Lower leg skin (tissue), 3 donors: ENCODE measurements at regions not wholly inside any gene's neighbourhood (a gene's known extent, or its start where the extent isn't known, plus 50 kb on each side); places are given as distances from the start of the nearest gene placed in this dataset.

Experiments used
- POLR2A ChIP-seq, 2 donors: fragments of 450-650 bp; IDR thresholded peaks; one replicate each; pipeline ENCODE4 v1.6.1; 2016 to 2017; ENCODE audit warnings: antibody characterized with exemption in 2 of 2, mild to moderate bottlenecking in 1 of 2, moderate library complexity in 1 of 2
- TF ChIP-seq, protein P1 (sequence below), 3 donors: fragments of 450-650 bp; IDR thresholded peaks; one replicate each; pipeline ENCODE4 v1.5.1; 2016; ENCODE audit warnings: antibody characterized with exemption in 3 of 3, mild to moderate bottlenecking in 3 of 3, moderate library complexity in 2 of 3

DNA sequence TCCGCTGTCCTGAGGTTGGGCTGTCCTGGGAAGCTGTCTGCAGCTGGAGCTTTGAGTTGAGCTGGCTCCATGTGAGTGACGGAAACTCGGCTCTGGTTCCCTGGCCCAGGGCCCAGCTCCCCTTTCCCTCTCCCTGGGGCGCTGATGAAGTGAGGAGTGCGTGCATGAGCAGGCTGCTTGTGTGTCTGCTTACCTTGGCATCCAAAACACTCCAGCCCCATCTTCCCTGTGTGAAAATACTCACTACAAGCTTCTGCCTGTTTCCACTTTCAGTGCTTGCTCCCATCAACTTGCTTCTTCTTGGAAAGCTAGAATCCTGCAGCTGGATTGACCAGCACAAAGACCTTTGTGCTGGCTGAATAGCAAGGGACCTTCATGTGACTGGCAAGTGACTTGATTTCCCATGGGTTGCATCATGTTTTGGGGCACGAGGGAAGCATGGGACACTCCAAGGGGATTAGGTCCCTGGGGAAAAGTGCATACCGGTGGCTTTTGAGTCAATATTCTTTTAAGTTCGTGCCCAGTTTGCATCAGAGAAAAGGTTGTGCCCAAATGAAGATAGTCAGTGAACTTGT lies 198.1 kb downstream of the GADD45G start:
- TF ChIP-seq, protein P1, sequence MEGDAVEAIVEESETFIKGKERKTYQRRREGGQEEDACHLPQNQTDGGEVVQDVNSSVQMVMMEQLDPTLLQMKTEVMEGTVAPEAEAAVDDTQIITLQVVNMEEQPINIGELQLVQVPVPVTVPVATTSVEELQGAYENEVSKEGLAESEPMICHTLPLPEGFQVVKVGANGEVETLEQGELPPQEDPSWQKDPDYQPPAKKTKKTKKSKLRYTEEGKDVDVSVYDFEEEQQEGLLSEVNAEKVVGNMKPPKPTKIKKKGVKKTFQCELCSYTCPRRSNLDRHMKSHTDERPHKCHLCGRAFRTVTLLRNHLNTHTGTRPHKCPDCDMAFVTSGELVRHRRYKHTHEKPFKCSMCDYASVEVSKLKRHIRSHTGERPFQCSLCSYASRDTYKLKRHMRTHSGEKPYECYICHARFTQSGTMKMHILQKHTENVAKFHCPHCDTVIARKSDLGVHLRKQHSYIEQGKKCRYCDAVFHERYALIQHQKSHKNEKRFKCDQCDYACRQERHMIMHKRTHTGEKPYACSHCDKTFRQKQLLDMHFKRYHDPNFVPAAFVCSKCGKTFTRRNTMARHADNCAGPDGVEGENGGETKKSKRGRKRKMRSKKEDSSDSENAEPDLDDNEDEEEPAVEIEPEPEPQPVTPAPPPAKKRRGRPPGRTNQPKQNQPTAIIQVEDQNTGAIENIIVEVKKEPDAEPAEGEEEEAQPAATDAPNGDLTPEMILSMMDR (IDR thresholded peaks at IDR 0.05): no peak
- TF ChIP-seq POLR2A (IDR thresholded peaks at IDR 0.05): no peak
